WTC11 (cell line): ENCODE measurements at regions not wholly inside any gene's neighbourhood (a gene's known extent, or its start where the extent isn't known, plus 50 kb on each side); places are given as distances from the start of the nearest gene placed in this dataset.

Source experiments
- ATAC-seq: fragments of 200-7000 bp; cut with Tn5 transposase; 2 replicates; pipeline ENCODE4 v1.10.0; 2021; ENCODE audit warnings: mild to moderate bottlenecking, moderate library complexity
- CTCF ChIA-PET: fragments of 300-600 bp; sonication (Branson Sonifier 250); formaldehyde crosslinking; loops from one replicate; lab custom pipeline; 2021; ENCODE audit warnings: antibody characterized with exemption; lab: Charles Lee
- POLR2A ChIA-PET: fragments of 350-600 bp; sonication (Branson Sonifier 250); formaldehyde crosslinking; loops from one replicate; lab custom pipeline; 2021; ENCODE audit warnings: antibody characterized with exemption; lab: Charles Lee
- DNase-seq: peaks from one replicate; pipeline ENCODE4 v3.0.0; 2021; ENCODE audit warnings: low spot score
- H3K27ac Mint-ChIP-seq: 2 replicates; pipeline ENCODE4 v1.8.0; 2021; ENCODE audit warnings: mixed read lengths
- H3K27me3 Mint-ChIP-seq: 2 replicates; pipeline ENCODE4 v1.8.0; 2021; ENCODE audit warnings: low read depth, mild to moderate bottlenecking, moderate library complexity, mixed read lengths
- H3K36me3 Mint-ChIP-seq: 2 replicates; pipeline ENCODE4 v1.8.0; 2021; ENCODE audit warnings: mixed read lengths
- H3K4me1 Mint-ChIP-seq: 2 replicates; pipeline ENCODE4 v1.8.0; 2022; ENCODE audit warnings: mixed read lengths
- H3K4me3 Mint-ChIP-seq: 2 replicates; pipeline ENCODE4 v1.8.0; 2021; ENCODE audit warnings: mild to moderate bottlenecking, moderate library complexity, mixed read lengths
- H3K9me3 Mint-ChIP-seq: 2 replicates; pipeline ENCODE4 v1.8.0; 2021; ENCODE audit warnings: mixed read lengths
- CREB1 ChIP-seq: sonication (generic); formaldehyde crosslinking; IDR thresholded peaks from 2 replicates; pipeline ENCODE4 v1.8.0; 2023; ENCODE audit warnings: mild to moderate bottlenecking, missing genetic modification reagents
- FOXJ3 ChIP-seq: sonication (generic); formaldehyde crosslinking; IDR thresholded peaks from 2 replicates; pipeline ENCODE4 v1.9.0; 2021; ENCODE audit warnings: missing genetic modification reagents, mild to moderate bottlenecking, borderline replicate concordance
- NR3C1 ChIP-seq: sonication (generic); formaldehyde crosslinking; conservative IDR thresholded peaks from 2 replicates; pipeline ENCODE4 v1.8.1; 2023; ENCODE audit warnings: low read depth, mild to moderate bottlenecking, missing genetic modification reagents
- PRRX2 ChIP-seq: fragments of 250-450 bp; sonication (Bioruptor Pico); IDR thresholded peaks from 2 replicates; pipeline ENCODE4 v1.8.0; 2021; ENCODE audit warnings: mild to moderate bottlenecking
- SMAD4 ChIP-seq: sonication (generic); formaldehyde crosslinking; IDR thresholded peaks from 2 replicates; pipeline ENCODE4 v1.8.0; 2022; ENCODE audit warnings: mild to moderate bottlenecking, missing genetic modification reagents
- ZNF416 ChIP-seq: fragments of 250-450 bp; sonication (Bioruptor Pico); IDR thresholded peaks from 2 replicates; pipeline ENCODE4 v1.9.0; 2021; ENCODE audit warnings: mild to moderate bottlenecking, inconsistent platforms
- TF ChIP-seq, protein P1 (sequence below): sonication (generic); formaldehyde crosslinking; conservative IDR thresholded peaks from 2 replicates; pipeline ENCODE4 v1.8.1; 2023; ENCODE audit warnings: mild to moderate bottlenecking, low read depth, missing genetic modification reagents, moderate library complexity
- TF ChIP-seq, protein P2 (sequence below): fragments of 200-600 bp; IDR thresholded peaks from 2 replicates; pipeline ENCODE4 v1.8.0; 2022; ENCODE audit warnings: antibody characterized with exemption
- TF ChIP-seq, protein P3 (sequence below): sonication (generic); formaldehyde crosslinking; IDR thresholded peaks from 2 replicates; pipeline ENCODE4 v1.8.0; 2023; ENCODE audit warnings: missing genetic modification reagents
- TF ChIP-seq, protein P4 (sequence below): sonication (generic); formaldehyde crosslinking; IDR thresholded peaks from 2 replicates; pipeline ENCODE4 v1.8.0; 2022; ENCODE audit warnings: mild to moderate bottlenecking, missing genetic modification reagents
- TF ChIP-seq, protein P5 (sequence below): sonication (generic); formaldehyde crosslinking; IDR thresholded peaks from 2 replicates; pipeline ENCODE4 v1.8.1; 2023; ENCODE audit warnings: mild to moderate bottlenecking, missing genetic modification reagents

DNA sequence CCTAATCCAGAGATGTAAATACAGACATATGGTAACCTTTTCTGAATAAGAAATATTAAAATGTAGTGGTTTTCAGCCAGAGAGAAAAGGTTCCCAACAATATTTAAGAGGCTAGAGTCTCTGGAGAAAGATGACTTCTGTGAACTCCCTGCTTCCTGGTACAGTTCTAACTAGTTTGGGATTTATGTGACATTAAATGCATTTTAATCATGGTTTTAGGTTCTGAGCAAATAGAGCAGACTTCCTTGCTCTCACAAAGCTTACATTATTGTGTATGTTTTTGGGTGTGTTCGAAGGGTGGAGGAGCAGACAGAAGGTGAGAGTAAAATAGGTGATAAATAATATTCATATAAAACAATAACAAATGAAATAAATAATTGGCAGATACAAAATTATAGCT lies 250.1 kb upstream of the LUZP2 start (continued):
- TF ChIP-seq SMAD4 (CRISPR knock-in tag) (no peak), FOXJ3 (CRISPR knock-in tag) (no peak)
- TF ChIP-seq, all 79 proteins: peak for 0

DNA sequence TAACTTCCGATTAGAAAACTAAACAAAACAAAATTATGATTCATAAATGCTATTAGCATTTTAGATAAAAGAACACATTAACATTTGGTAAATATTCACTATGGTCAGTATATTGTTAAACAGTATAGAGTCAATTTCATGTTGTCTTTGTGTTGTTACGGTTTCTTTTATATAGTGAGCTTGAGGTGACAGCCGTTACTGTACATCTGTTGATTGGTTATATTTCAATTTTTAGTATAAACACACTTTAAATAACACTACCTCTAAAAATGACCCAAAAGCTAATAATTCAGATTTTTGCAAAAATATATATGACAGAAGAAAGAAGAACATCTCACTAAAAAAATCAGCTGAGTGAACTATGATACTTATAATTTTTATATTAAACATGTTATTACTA lies 249.0 kb upstream of the LUZP2 start:
- Mint-ChIP-seq H3K27me3 (no peaks in the 10 kb centered on the region), H3K27ac (no peak overlapping the region), H3K36me3 (no peaks in the 10 kb centered on the region), H3K4me3 (no peak overlapping the region), H3K9me3 (peaks cover 8% of the 10 kb centered on the region), H3K4me1 (peaks cover 7% of the 10 kb centered on the region)
- ChIA-PET POLR2A (no interaction called here), CTCF (no interaction called here)
- TF ChIP-seq, protein P1, sequence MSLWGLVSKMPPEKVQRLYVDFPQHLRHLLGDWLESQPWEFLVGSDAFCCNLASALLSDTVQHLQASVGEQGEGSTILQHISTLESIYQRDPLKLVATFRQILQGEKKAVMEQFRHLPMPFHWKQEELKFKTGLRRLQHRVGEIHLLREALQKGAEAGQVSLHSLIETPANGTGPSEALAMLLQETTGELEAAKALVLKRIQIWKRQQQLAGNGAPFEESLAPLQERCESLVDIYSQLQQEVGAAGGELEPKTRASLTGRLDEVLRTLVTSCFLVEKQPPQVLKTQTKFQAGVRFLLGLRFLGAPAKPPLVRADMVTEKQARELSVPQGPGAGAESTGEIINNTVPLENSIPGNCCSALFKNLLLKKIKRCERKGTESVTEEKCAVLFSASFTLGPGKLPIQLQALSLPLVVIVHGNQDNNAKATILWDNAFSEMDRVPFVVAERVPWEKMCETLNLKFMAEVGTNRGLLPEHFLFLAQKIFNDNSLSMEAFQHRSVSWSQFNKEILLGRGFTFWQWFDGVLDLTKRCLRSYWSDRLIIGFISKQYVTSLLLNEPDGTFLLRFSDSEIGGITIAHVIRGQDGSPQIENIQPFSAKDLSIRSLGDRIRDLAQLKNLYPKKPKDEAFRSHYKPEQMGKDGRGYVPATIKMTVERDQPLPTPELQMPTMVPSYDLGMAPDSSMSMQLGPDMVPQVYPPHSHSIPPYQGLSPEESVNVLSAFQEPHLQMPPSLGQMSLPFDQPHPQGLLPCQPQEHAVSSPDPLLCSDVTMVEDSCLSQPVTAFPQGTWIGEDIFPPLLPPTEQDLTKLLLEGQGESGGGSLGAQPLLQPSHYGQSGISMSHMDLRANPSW (CRISPR knock-in tag): no peak
- TF ChIP-seq, protein P2, sequence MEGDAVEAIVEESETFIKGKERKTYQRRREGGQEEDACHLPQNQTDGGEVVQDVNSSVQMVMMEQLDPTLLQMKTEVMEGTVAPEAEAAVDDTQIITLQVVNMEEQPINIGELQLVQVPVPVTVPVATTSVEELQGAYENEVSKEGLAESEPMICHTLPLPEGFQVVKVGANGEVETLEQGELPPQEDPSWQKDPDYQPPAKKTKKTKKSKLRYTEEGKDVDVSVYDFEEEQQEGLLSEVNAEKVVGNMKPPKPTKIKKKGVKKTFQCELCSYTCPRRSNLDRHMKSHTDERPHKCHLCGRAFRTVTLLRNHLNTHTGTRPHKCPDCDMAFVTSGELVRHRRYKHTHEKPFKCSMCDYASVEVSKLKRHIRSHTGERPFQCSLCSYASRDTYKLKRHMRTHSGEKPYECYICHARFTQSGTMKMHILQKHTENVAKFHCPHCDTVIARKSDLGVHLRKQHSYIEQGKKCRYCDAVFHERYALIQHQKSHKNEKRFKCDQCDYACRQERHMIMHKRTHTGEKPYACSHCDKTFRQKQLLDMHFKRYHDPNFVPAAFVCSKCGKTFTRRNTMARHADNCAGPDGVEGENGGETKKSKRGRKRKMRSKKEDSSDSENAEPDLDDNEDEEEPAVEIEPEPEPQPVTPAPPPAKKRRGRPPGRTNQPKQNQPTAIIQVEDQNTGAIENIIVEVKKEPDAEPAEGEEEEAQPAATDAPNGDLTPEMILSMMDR: no peak
- TF ChIP-seq, protein P3, sequence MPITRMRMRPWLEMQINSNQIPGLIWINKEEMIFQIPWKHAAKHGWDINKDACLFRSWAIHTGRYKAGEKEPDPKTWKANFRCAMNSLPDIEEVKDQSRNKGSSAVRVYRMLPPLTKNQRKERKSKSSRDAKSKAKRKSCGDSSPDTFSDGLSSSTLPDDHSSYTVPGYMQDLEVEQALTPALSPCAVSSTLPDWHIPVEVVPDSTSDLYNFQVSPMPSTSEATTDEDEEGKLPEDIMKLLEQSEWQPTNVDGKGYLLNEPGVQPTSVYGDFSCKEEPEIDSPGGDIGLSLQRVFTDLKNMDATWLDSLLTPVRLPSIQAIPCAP: no peak
- no peak for TF ChIP-seq CREB1 (CRISPR knock-in tag)
- ATAC-seq (no peak), DNase-seq (no peak)

DNA sequence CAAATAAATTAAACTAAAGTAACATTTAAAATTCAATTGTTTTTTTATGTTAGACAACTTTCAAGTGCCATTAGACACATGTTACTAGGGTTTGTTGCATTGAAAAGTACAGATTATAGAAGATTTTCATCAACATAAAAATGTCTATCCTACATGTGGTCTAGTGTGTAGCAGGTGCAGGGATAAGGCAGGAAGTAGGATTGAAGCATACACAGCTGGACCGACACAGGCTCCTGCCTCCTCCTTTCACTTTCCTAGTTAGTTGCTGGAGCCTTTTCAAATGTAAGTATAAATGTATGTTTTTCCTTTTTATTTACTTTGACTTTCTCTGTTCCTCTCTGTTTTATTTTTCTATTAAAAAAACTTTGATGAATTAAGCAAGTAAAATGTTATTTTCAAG lies 246.9 kb upstream of the LUZP2 start:
- no peaks in the 10 kb centered on the region for H3K36me3 Mint-ChIP-seq
- H3K4me3 Mint-ChIP-seq: no peak overlapping the region
- POLR2A ChIA-PET: no interaction called here
- peaks cover 7% of the 10 kb centered on the region for H3K4me1 Mint-ChIP-seq
- H3K9me3 Mint-ChIP-seq: no peaks in the 10 kb centered on the region
- no peak overlapping the region for H3K27ac Mint-ChIP-seq
- TF ChIP-seq, protein P4, sequence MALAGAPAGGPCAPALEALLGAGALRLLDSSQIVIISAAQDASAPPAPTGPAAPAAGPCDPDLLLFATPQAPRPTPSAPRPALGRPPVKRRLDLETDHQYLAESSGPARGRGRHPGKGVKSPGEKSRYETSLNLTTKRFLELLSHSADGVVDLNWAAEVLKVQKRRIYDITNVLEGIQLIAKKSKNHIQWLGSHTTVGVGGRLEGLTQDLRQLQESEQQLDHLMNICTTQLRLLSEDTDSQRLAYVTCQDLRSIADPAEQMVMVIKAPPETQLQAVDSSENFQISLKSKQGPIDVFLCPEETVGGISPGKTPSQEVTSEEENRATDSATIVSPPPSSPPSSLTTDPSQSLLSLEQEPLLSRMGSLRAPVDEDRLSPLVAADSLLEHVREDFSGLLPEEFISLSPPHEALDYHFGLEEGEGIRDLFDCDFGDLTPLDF: no peak
- TF ChIP-seq, all 79 proteins: peak for 0
- ATAC-seq (no peak), DNase-seq (no peak)
- H3K27me3 Mint-ChIP-seq: no peaks in the 10 kb centered on the region
- CTCF ChIA-PET: no interaction called here

DNA sequence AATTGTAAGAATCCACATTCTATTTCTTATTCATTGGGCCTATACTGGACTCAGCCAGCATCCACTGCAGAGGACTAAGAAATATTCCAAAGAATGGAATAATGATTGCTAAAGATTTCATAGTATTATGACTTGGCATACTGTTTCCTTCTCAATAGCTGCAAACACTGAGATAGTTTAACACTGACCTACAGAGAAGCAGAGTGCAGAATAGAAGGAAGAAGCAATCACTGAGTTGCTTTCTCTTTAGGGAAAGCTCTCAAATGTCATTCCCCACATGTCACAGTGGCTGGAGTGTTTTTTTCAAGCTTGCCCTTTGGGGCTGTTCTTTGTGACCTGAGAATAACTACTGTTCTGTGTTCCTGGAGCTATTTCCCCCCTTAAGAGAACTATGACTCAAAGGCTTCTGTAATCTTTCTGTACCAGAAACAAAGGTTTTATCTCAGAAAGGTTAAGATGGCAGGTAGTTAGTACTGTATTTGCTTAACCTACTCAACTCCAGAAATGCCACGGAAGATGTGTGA lies 243.6 kb upstream of the LUZP2 start:
- Mint-ChIP-seq H3K36me3 (no peaks in the 10 kb centered on the region), H3K27me3 (no peaks in the 10 kb centered on the region), H3K4me1 (peaks cover 7% of the 10 kb centered on the region), H3K27ac (no peak overlapping the region), H3K9me3 (no peaks in the 10 kb centered on the region), H3K4me3 (no peak overlapping the region)
- ATAC-seq (no peak), DNase-seq (no peak)
- ChIA-PET POLR2A (no interaction called here), CTCF (no interaction called here)
- TF ChIP-seq PRRX2 (CRISPR knock-in tag) (no peak), ZNF416 (CRISPR knock-in tag) (no peak), NR3C1 (CRISPR knock-in tag) (no peak), FOXJ3 (CRISPR knock-in tag) (no peak)
- TF ChIP-seq, protein P5, sequence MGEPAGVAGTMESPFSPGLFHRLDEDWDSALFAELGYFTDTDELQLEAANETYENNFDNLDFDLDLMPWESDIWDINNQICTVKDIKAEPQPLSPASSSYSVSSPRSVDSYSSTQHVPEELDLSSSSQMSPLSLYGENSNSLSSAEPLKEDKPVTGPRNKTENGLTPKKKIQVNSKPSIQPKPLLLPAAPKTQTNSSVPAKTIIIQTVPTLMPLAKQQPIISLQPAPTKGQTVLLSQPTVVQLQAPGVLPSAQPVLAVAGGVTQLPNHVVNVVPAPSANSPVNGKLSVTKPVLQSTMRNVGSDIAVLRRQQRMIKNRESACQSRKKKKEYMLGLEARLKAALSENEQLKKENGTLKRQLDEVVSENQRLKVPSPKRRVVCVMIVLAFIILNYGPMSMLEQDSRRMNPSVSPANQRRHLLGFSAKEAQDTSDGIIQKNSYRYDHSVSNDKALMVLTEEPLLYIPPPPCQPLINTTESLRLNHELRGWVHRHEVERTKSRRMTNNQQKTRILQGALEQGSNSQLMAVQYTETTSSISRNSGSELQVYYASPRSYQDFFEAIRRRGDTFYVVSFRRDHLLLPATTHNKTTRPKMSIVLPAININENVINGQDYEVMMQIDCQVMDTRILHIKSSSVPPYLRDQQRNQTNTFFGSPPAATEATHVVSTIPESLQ (CRISPR knock-in tag): no peak
